HG02938 (cell line): ENCODE measurements at regions not wholly inside any gene's neighbourhood (a gene's known extent, or its start where the extent isn't known, plus 50 kb on each side); places are given as distances from the start of the nearest gene placed in this dataset.
"Not testable (repeated sequence)": the region's sequence is repeated elsewhere in the genome, so short reads cannot be mapped to it uniquely, and the experiment has no call there.

Experiments
- ATAC-seq: cut with Tn5 transposase; IDR thresholded peaks from one replicate; pipeline ENCODE4 v1.9.1; 2021; ENCODE audit warnings: mild to moderate bottlenecking, moderate library complexity; ENCODE audit not compliant: unreplicated experiment

DNA sequence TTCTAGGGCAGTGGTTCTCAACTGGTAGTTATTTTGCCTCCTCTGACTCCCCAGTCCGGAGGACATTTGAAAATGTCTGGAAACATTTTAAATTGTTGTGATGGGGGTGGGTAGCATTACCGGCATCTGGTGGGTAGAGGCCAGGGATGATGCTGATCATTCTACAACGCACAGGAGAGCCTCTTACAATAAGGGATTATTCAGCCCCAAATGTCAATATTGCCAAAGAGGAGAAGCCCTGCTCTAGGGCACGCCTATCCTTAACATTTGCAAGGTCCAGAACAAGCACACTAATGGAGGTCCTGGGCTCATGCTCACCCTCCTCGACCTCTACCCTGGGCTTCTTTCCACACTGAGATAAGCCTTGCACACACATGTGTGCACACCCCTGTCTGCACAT, 106.4 kb downstream of the MINAR1 start:
- ATAC-seq = no peak

GRCh38 chr15:79539401-79539800, 107.3 kb downstream of the MINAR1 start:
- ATAC-seq = no peak

GRCh38 chr15:79540551-79540950, 108.4 kb downstream of the MINAR1 start:
- ATAC-seq = no peak

DNA sequence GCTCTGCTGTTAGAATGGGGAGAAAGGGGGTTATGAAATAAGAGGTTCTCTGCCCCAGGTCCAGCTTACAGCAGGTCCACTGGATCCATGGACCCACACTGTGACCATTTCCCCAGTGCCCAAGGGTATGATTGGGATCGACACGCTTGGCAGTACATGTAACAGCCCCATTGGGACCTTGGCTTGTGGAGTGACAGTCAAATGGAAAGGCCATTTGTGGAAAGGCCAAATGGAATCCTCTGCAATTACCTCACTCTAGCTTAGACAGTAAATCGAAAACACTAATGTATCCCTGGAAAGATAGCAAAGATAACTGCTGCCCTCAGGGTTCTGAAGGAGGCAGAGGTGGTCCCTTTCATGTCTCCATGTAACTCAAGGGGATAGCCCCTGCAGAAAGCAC, 109.1 kb downstream of the MINAR1 start:
- ATAC-seq = no peak

GRCh38 chr15:79543097-79543496, 111.0 kb downstream of the MINAR1 start:
- no peak for ATAC-seq

DNA sequence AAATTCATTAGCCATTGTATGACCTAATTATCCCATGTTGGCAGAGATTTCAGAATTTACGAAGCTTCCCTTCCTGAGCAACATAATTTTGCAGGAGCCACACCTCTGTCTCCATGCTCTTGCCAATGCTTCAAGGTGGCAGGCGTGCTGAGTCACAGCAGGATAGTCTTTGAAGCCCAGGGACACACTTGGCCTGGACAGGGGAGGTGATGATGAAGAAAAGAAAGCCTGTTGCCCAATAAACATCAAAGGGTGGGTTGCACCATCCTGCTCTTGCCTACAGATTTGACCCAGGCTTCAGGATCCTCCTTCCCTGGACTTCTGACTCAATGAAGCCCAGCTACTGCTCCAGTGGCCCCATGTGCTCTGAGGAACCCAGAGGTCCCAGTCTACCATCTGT, 117.1 kb downstream of the MINAR1 start:
- no peak for ATAC-seq

DNA sequence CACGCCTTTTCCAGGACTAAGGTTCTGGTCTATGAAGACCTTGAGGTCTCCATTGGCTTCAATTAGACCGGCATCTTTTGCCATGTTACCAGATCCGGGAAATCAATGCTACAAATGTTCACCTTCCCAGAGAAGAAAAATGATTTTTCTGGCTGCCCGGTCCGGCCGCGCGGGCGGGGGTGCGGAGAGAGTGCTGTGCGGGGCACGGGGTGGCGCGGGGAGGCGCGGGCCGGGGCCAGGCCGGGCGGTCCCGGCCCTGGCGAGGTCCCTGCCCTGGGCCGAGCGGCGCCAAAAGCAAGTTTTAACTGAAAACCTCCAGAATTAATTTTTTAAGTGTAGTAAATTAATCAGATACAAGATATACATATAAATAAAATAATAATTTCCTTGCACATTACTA, 128.2 kb downstream of the MINAR1 start:
- ATAC-seq = no peak

- no peak for ATAC-seq
Observed at GRCh38 chr15:79561982-79562381, 129.8 kb downstream of the MINAR1 start.

DNA sequence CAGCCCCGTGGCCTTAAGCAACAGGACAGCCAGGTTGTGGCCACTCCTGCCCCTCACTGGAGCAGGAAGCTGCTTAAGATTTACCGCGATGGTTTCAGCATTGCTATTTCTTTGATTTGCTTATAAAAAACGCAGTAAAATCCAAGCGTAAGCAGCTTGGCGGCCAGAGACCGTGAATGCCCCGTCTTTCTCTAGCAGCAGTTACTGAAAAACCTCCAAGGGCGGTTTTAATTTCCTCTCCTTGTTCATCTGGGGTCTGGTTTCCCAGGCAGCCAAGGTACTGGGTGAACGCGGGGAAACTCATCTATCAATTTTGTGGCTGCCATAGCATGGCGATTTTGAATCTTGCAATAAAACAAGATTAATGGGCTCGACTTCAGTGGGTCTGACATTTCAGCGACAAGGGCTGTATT, 130.3 kb downstream of the MINAR1 start:
- ATAC-seq = no peak

DNA sequence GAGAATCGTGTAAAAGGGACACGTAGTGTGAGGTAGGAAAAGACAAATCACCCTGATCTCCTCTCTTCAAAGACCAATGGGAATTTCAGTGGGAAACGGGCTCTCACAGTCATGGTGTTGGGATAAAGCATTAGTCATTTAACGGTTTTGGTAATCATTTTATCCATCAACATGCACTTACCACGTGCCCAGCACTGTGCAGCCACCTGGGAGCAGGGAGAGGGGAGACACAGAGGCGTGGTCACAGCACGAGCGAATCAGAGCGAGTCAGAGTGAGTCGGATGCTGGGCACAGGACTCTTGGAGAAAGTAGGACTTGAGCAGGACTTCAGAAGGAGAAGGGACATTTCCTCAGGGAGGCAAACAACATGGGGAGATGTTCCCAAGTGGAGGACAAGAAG, 130.8 kb downstream of the MINAR1 start:
- ATAC-seq = no peak

- no peak for ATAC-seq
Observed at GRCh38 chr15:79570004-79570403, 137.9 kb downstream of the MINAR1 start.

- ATAC-seq = no peak
Observed at GRCh38 chr15:79572691-79573404, 140.7 kb downstream of the MINAR1 start.

DNA sequence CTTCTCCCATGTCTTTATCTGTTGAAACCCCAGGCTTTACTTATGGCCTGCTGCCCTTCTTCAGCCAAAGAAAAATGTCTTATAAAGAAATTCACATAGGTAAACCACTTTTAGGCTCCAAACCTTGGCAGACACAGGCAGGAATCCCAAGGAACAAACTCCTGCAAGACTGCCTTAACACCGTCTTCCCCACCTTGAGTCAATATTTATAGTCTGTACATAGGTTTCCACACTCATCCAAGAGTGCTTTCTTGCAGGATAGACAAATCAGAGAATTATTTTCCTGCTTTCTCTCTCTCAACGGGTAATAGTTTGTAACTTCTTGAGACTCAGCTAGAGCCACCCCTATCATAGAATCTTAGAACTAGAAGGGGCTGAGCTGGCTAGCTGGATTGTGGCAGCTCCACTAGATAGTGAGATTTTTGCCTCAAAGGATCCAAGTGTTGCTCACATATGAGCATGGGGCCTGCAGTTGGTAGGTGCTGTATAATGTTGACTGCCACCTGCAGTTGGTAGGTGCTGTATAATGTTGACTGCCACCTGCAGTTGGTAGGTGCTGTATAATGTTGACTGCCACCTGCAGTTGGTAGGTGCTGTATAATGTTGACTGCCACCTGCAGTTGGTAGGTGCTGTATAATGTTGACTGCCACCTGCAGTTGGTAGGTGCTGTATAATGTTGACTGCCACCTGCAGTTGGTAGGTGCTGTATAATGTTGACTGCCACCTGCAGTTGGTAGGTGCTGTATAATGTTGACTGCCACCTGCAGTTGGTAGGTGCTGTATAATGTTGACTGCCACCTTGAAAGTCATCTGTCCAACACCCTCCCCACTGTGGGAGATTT, 142.5 kb downstream of the MINAR1 start:
- not testable (repeated sequence) for ATAC-seq

DNA sequence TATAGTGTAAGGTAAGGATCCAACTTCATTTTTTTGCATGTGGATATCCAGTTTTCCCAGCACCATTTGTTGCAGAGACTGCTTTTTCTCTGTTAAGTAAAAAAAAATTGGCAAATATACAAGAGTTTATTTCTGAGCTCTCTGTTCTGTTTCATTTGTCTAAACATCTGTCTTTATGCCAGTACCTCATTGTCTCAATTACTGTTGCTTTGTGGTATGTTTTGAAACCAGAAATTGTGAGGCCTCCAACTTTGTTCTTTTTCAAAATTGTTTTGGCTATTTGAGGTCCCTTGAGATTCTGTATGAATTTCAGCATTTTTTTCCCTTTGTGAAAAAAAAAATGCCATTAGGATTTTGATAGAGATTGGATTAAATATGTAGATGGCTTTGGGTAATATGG, 150.5 kb downstream of the MINAR1 start:
- ATAC-seq = no peak

DNA sequence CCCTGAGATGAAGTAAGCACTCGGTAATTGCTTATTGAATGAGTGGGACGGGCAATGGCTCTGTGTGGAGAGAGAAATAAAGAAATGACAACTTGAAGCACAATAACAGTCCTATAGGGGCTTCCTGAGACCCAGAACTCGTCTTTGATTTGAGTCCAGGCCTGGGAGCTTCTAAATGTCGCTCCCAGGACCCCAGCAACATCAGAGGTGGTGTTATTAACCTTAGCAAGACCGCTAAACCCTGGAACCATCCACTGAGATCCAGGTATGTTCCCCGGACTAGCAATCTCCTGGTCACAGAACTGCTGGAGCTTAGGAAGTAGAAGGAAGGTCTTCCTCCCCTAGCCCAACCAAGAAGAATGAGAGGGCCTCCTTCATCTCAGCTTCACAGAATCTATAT, 160.0 kb downstream of the MINAR1 start:
- no peak for ATAC-seq

GRCh38 chr15:79593119-79593869, 161.2 kb downstream of the MINAR1 start:
- no peak for ATAC-seq

DNA sequence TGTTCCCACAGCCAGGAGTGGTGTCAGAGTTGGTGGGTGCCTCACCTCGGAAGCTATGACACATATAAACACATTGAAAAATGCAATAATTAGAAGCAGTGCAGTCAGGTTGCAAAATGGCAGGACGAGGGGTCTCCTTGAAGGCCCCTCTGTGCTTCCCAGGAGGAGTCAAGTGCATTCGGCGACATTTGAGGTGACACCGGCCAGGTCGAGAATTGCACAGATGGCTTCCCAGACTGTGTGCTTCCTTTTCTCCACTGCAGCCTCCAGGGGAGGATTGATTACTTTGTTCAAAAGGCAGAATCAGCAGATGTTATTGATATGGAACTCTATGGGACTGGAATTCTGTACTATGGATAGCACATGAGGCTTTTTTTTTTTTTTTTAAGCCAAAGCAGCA, 163.2 kb downstream of the MINAR1 start:
- no peak for ATAC-seq

DNA sequence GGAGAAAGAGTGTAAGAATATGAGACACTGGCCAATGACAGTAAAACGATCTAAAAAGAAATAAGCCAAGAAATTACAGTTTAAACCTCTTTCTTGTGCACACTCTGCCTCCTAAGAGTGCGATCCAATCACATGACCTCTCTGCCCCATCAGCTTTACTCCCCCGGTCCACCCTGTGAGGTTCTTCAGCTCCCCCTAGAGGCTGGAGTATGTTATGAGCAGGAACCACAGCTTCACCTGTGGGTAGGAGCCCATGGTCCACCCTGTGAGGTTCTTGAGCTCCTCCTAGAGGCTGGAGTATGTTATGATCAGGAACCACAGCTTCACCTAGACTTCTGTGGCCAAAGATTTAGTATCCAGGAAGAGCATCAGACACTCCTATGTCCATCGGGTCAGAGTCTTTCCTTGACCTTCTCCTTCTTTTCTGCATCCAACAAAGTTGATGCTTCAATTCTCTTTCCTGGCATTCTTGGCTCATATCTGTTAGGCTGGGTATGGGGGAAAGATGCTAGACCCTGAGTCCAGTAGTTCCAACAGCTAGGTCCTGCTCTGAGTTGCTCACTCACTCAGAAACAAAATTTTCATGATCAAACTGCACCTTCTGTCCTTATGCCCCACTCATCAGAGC, 164.0 kb downstream of the MINAR1 start:
- peak; percentile 97 for ATAC-seq

GRCh38 chr15:79598639-79599038, 166.5 kb downstream of the MINAR1 start:
- ATAC-seq = no peak

- no peak for ATAC-seq
Observed at GRCh38 chr15:79601405-79602086, 169.4 kb downstream of the MINAR1 start.

DNA sequence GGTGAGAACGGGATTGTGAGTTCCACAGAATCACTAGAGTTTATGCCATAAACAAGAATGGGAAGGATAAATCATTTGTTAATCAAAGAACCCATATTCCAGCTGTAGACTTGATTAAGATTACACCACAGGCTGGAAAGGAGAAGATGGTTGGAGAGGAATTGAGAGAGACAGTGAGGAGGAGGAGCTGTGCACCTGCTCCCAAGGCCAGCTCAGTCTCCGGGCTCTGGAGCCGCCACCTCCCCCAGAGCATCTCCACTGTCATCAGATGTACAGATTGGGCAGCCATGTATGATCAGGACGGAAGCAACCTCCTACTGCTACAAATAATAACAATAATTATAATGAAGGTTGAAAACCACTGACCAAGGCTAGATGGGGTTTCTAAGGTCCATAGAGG, 170.0 kb downstream of the MINAR1 start:
- no peak for ATAC-seq
